ENCODE measurements at regions not wholly inside any gene's neighbourhood (a gene's known extent, or its start where the extent isn't known, plus 50 kb on each side); places are given as distances from the start of the nearest gene placed in this dataset.
"Not testable (repeated sequence)": the region's sequence is repeated elsewhere in the genome, so short reads cannot be mapped to it uniquely, and the experiment has no call there.

GRCh38 chr2:90173081-90173480 is 1481.6 kb downstream of the RPIA start:
- H3K9ac ChIP-seq (ENCODE audit: low read depth, low read length, poor library complexity), result not testable (repeated sequence)

GRCh38 chr2:90179591-90179990 is 1488.1 kb downstream of the RPIA start:
- H4K91ac ChIP-seq (ENCODE audit: low read depth, low read length, poor library complexity); H3K4me1 ChIP-seq (ENCODE audit: control insufficient read depth in 2 of 2, insufficient read depth in 1 of 2, low read depth in 1 of 2, low read length in 2 of 2); H3K27ac ChIP-seq (replicated peaks; ENCODE audit: low read length); H2BK12ac ChIP-seq (ENCODE audit: low read length); H3K4me3 ChIP-seq (ENCODE audit: low read length in 2 of 2); H3K18ac ChIP-seq (ENCODE audit: low read length); H3K23ac ChIP-seq (ENCODE audit: low read depth, low read length, poor library complexity); H3K14ac ChIP-seq (ENCODE audit: low read length); H3K36me3 ChIP-seq (replicated peaks in 1 of 2; ENCODE audit: control insufficient read depth in 2 of 2, insufficient read depth in 2 of 2, low read length in 2 of 2); H3K79me1 ChIP-seq (ENCODE audit: low read depth, low read length); H2BK5ac ChIP-seq (ENCODE audit: low read length); H2AFZ ChIP-seq (ENCODE audit: low read length); H3K9ac ChIP-seq (ENCODE audit: low read depth, low read length, poor library complexity); H3K9me3 ChIP-seq (replicated peaks in 1 of 2; ENCODE audit: control insufficient read depth in 2 of 2, insufficient read depth in 1 of 2, low read depth in 1 of 2, low read length in 2 of 2); H3K27me3 ChIP-seq (ENCODE audit: control insufficient read depth in 3 of 3, insufficient read depth in 3 of 3, low read depth in 1 of 3, low read length in 3 of 3); H3K4me2 ChIP-seq (ENCODE audit: insufficient read depth, low read length, poor library complexity, severe bottlenecking); H4K8ac ChIP-seq (ENCODE audit: low read depth, low read length); H2BK120ac ChIP-seq (ENCODE audit: low read depth, low read length); H2BK15ac ChIP-seq (ENCODE audit: low read length); H2AK5ac ChIP-seq (ENCODE audit: low read depth, low read length); DNase-seq (ENCODE audit: low spot score); H3K4ac ChIP-seq (ENCODE audit: low read length): not testable (repeated sequence)
- no CpG with 5 or more reads among the region's 3 CpGs for WGBS, 2 donors (ENCODE audit: extremely low coverage in 2 of 2, insufficient read length in 2 of 2, insufficient replicate concordance in 1 of 2)

More at GRCh38 chr2:90173081-90173480, 1481.6 kb downstream of the RPIA start:
- not testable (repeated sequence) for H2BK120ac ChIP-seq (ENCODE audit: low read depth, low read length); H2BK12ac ChIP-seq (ENCODE audit: low read length); H3K27ac ChIP-seq (replicated peaks; ENCODE audit: low read length); H3K9me3 ChIP-seq (replicated peaks in 1 of 2; ENCODE audit: control insufficient read depth in 2 of 2, insufficient read depth in 1 of 2, low read depth in 1 of 2, low read length in 2 of 2); H2AFZ ChIP-seq (ENCODE audit: low read length); H3K4ac ChIP-seq (ENCODE audit: low read length); H3K18ac ChIP-seq (ENCODE audit: low read length); H2BK15ac ChIP-seq (ENCODE audit: low read length); H3K14ac ChIP-seq (ENCODE audit: low read length); H3K27me3 ChIP-seq (ENCODE audit: control insufficient read depth in 3 of 3, insufficient read depth in 3 of 3, low read depth in 1 of 3, low read length in 3 of 3); H3K23ac ChIP-seq (ENCODE audit: low read depth, low read length, poor library complexity); H2BK5ac ChIP-seq (ENCODE audit: low read length); H4K8ac ChIP-seq (ENCODE audit: low read depth, low read length); H3K79me1 ChIP-seq (ENCODE audit: low read depth, low read length); H3K4me3 ChIP-seq (ENCODE audit: low read length in 2 of 2); DNase-seq (ENCODE audit: low spot score); H4K91ac ChIP-seq (ENCODE audit: low read depth, low read length, poor library complexity); H2AK5ac ChIP-seq (ENCODE audit: low read depth, low read length); H3K4me1 ChIP-seq (ENCODE audit: control insufficient read depth in 2 of 2, insufficient read depth in 1 of 2, low read depth in 1 of 2, low read length in 2 of 2); H3K4me2 ChIP-seq (ENCODE audit: insufficient read depth, low read length, poor library complexity, severe bottlenecking); H3K36me3 ChIP-seq (replicated peaks in 1 of 2; ENCODE audit: control insufficient read depth in 2 of 2, insufficient read depth in 2 of 2, low read length in 2 of 2)
- WGBS, 2 donors (ENCODE audit: extremely low coverage in 2 of 2, insufficient read length in 2 of 2, insufficient replicate concordance in 1 of 2), result no CpG with 5 or more reads among the region's 2 CpGs

- no peak for DNase-seq (ENCODE audit: low spot score)
- no peak overlapping the region for H3K27ac ChIP-seq (replicated peaks; ENCODE audit: low read length)
- no peak overlapping the region for H2BK5ac ChIP-seq (ENCODE audit: low read length)
- no peak overlapping the region for H3K23ac ChIP-seq (ENCODE audit: low read depth, low read length, poor library complexity)
- no peak overlapping the region for H2BK12ac ChIP-seq (ENCODE audit: low read length)
- no peak overlapping the region for H4K8ac ChIP-seq (ENCODE audit: low read depth, low read length)
- H3K36me3 ChIP-seq (replicated peaks in 1 of 2; ENCODE audit: control insufficient read depth in 2 of 2, insufficient read depth in 2 of 2, low read length in 2 of 2), result no peaks in the 10 kb centered on the region
- H3K27me3 ChIP-seq (ENCODE audit: control insufficient read depth in 3 of 3, insufficient read depth in 3 of 3, low read depth in 1 of 3, low read length in 3 of 3), result no peaks in the 10 kb centered on the region
- no peaks in the 10 kb centered on the region for H3K9me3 ChIP-seq (replicated peaks in 1 of 2; ENCODE audit: control insufficient read depth in 2 of 2, insufficient read depth in 1 of 2, low read depth in 1 of 2, low read length in 2 of 2)
- no peak overlapping the region for H2AFZ ChIP-seq (ENCODE audit: low read length)
- H4K91ac ChIP-seq (ENCODE audit: low read depth, low read length, poor library complexity), result no peak overlapping the region
- no peaks in the 10 kb centered on the region for H3K4me1 ChIP-seq (ENCODE audit: control insufficient read depth in 2 of 2, insufficient read depth in 1 of 2, low read depth in 1 of 2, low read length in 2 of 2)
- H3K79me1 ChIP-seq (ENCODE audit: low read depth, low read length), result no peaks in the 10 kb centered on the region
- H2AK5ac ChIP-seq (ENCODE audit: low read depth, low read length), result no peak overlapping the region
- H3K4me2 ChIP-seq (ENCODE audit: insufficient read depth, low read length, poor library complexity, severe bottlenecking), result no peak overlapping the region
- no peak overlapping the region for H3K4ac ChIP-seq (ENCODE audit: low read length)
- H2BK15ac ChIP-seq (ENCODE audit: low read length), result no peak overlapping the region
- H3K14ac ChIP-seq (ENCODE audit: low read length), result no peak overlapping the region
- no peak overlapping the region for H3K9ac ChIP-seq (ENCODE audit: low read depth, low read length, poor library complexity)
- H2BK120ac ChIP-seq (ENCODE audit: low read depth, low read length), result no peak overlapping the region
- H3K18ac ChIP-seq (ENCODE audit: low read length), result no peak overlapping the region
- no peak overlapping the region for H3K4me3 ChIP-seq (ENCODE audit: low read length in 2 of 2)
- WGBS, 2 donors (ENCODE audit: extremely low coverage in 2 of 2, insufficient read length in 2 of 2, insufficient replicate concordance in 1 of 2), result no CpG with 5 or more reads among the region's 1 CpG
These were observed 1516.1 kb downstream of the RPIA start for GRCh38 chr2:90207454-90208058.

GRCh38 chr2:90209009-90209408 is 1517.5 kb downstream of the RPIA start:
- no peaks in the 10 kb centered on the region for H3K36me3 ChIP-seq (replicated peaks in 1 of 2; ENCODE audit: control insufficient read depth in 2 of 2, insufficient read depth in 2 of 2, low read length in 2 of 2)
- no peak for DNase-seq (ENCODE audit: low spot score)
- no peak overlapping the region for H3K9ac ChIP-seq (ENCODE audit: low read depth, low read length, poor library complexity)
- no peaks in the 10 kb centered on the region for H3K79me1 ChIP-seq (ENCODE audit: low read depth, low read length)
- no CpG with 5 or more reads among the region's 5 CpGs for WGBS, 2 donors (ENCODE audit: extremely low coverage in 2 of 2, insufficient read length in 2 of 2, insufficient replicate concordance in 1 of 2)
- no peaks in the 10 kb centered on the region for H3K9me3 ChIP-seq (replicated peaks in 1 of 2; ENCODE audit: control insufficient read depth in 2 of 2, insufficient read depth in 1 of 2, low read depth in 1 of 2, low read length in 2 of 2)
- H3K4me3 ChIP-seq (ENCODE audit: low read length in 2 of 2), result no peak overlapping the region
- H3K23ac ChIP-seq (ENCODE audit: low read depth, low read length, poor library complexity), result no peak overlapping the region
- H3K27ac ChIP-seq (replicated peaks; ENCODE audit: low read length), result no peak overlapping the region
- H2BK15ac ChIP-seq (ENCODE audit: low read length), result no peak overlapping the region
- H3K14ac ChIP-seq (ENCODE audit: low read length), result no peak overlapping the region
- H3K27me3 ChIP-seq (ENCODE audit: control insufficient read depth in 3 of 3, insufficient read depth in 3 of 3, low read depth in 1 of 3, low read length in 3 of 3), result no peaks in the 10 kb centered on the region
- no peak overlapping the region for H2BK120ac ChIP-seq (ENCODE audit: low read depth, low read length)
- H4K8ac ChIP-seq (ENCODE audit: low read depth, low read length), result no peak overlapping the region
- no peak overlapping the region for H3K4me2 ChIP-seq (ENCODE audit: insufficient read depth, low read length, poor library complexity, severe bottlenecking)
- no peak overlapping the region for H3K4ac ChIP-seq (ENCODE audit: low read length)
- no peak overlapping the region for H3K18ac ChIP-seq (ENCODE audit: low read length)
- no peaks in the 10 kb centered on the region for H3K4me1 ChIP-seq (ENCODE audit: control insufficient read depth in 2 of 2, insufficient read depth in 1 of 2, low read depth in 1 of 2, low read length in 2 of 2)
- no peak overlapping the region for H2BK12ac ChIP-seq (ENCODE audit: low read length)
- no peak overlapping the region for H4K91ac ChIP-seq (ENCODE audit: low read depth, low read length, poor library complexity)
- H2BK5ac ChIP-seq (ENCODE audit: low read length), result no peak overlapping the region
- H2AFZ ChIP-seq (ENCODE audit: low read length), result no peak overlapping the region
- no peak overlapping the region for H2AK5ac ChIP-seq (ENCODE audit: low read depth, low read length)
